ENCODE measurements at regions not wholly inside any gene's neighbourhood (a gene's known extent, or its start where the extent isn't known, plus 50 kb on each side); places are given as distances from the start of the nearest gene placed in this dataset.

- H3K4me3 ChIP-seq (ENCODE audit: low read depth, low read length): no peak overlapping the region
- in situ Hi-C loops (cut with HindIII; ENCODE audit: low sequenced_read_pairs): no loop called here
- TF ChIP-seq CTCF (IDR thresholded peaks at IDR 0.05; ENCODE audit: low read depth, low read length): no peak
- no peak for DNase-seq (ENCODE audit: low read depth, low spot score)
Measured at GRCh38 chr2:114156366-114157056, 266.6 kb downstream of the ACTR3 start.

DNA sequence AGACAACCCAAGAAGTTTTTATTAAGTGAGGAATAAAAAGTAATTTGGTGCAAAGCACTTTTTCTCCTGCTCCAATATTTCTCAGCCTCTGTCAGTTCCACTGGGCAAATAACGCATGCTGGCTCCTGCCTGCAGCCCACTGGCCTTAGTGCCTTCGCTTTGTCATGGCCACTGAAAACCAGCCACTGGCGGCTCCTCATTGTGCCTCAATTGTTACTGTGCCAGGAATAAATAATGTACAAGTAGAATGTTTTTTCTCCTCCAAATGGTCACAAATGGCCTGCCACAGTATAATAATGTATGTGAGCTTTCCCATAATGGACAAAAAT, 267.1 kb downstream of the ACTR3 start:
- H3K4me3 ChIP-seq (ENCODE audit: low read depth, low read length): no peak overlapping the region
- TF ChIP-seq CTCF (IDR thresholded peaks at IDR 0.05; ENCODE audit: low read depth, low read length): no peak
- DNase-seq (ENCODE audit: low read depth, low spot score): no peak
- in situ Hi-C loops (cut with HindIII; ENCODE audit: low sequenced_read_pairs): no loop called here

- no peak for TF ChIP-seq CTCF (IDR thresholded peaks at IDR 0.05; ENCODE audit: low read depth, low read length)
- no peak for DNase-seq (ENCODE audit: low read depth, low spot score)
- in situ Hi-C loops (cut with HindIII; ENCODE audit: low sequenced_read_pairs): no loop called here
- H3K4me3 ChIP-seq (ENCODE audit: low read depth, low read length): no peak overlapping the region
Measured at GRCh38 chr2:114160263-114160981, 270.5 kb downstream of the ACTR3 start.

DNA sequence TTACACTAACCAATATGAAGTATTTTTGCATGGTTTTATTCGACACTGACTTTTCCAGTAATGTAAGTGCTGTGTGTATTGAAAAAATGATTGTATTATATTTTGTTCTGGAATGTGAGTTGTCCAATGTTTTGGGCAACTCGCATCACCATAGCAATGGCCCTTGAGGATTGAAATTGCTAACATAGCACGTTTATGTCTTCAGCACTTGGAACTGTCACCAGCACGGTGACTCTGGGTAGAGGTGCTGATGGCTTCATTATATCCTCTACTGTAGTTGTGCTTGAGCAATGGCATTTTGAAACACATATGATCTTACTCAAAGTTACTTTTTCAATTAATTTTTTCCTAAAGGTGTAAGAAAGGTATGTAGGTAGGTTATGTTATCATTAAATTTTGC, 271.5 kb downstream of the ACTR3 start:
- DNase-seq (ENCODE audit: low read depth, low spot score): no peak
- TF ChIP-seq CTCF (IDR thresholded peaks at IDR 0.05; ENCODE audit: low read depth, low read length): no peak
- H3K4me3 ChIP-seq (ENCODE audit: low read depth, low read length): no peak overlapping the region
- in situ Hi-C loops (cut with HindIII; ENCODE audit: low sequenced_read_pairs): no loop called here

DNA sequence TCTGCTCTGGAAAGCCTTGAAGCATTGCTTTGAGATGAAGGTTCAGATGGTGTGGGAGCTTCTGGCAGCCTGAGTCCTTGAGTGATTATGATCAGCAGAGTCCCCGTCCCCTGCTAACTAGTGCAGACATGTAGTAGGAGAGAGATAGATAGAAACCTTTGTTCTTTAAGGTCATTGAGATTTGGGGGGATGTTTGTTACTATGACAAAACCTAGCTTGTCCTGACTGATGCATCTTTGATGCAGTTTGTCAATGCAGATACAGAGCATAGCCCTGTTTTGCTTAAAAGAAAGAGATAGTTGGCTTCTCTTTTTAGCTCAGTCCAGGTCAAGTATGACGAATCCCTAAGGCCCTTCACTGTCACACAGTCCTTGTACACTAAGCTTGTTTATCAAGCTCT, 274.6 kb upstream of the DPP10 start:
- no peak overlapping the region for H3K4me3 ChIP-seq (ENCODE audit: low read depth, low read length)
- in situ Hi-C loops (cut with HindIII; ENCODE audit: low sequenced_read_pairs): no loop called here
- DNase-seq (ENCODE audit: low read depth, low spot score): no peak
- TF ChIP-seq CTCF (IDR thresholded peaks at IDR 0.05; ENCODE audit: low read depth, low read length): no peak

DNA sequence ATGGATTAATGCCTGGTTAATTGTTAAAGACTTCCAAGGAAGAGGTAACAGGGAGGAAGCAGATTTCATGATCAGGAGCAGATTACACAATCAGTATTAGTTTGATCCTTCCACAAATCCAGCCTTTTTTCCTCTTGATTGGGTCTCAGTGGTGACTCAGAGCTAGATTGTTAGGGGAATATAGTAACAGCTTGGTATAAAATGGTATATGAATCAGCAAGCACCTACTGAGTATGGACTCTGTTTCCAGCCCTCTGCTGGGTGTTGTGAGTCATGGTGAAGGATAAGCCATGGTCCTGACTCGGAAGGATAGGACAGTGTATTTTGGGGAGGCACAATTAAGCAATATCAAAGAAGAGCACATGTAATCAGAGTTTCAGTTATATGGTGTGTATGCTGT, 272.4 kb upstream of the DPP10 start:
- no peak for DNase-seq (ENCODE audit: low read depth, low spot score)
- H3K4me3 ChIP-seq (ENCODE audit: low read depth, low read length): no peak overlapping the region
- in situ Hi-C loops (cut with HindIII; ENCODE audit: low sequenced_read_pairs): no loop called here
- TF ChIP-seq CTCF (IDR thresholded peaks at IDR 0.05; ENCODE audit: low read depth, low read length): no peak

Data from astrocyte of the spinal cord (primary cell).